Left ventricle myocardium inferior (tissue), 1 donor: ENCODE measurements at regions not wholly inside any gene's neighbourhood (a gene's known extent, or its start where the extent isn't known, plus 50 kb on each side); places are given as distances from the start of the nearest gene placed in this dataset.

ENCODE experiments used
- DNase-seq: peaks from one replicate; pipeline ENCODE4 v3.0.0-alpha.2; 2020
- H3K27ac ChIP-seq: fragments of 200-600 bp; replicated peaks from 2 replicates; pipeline ENCODE4 v1.8.0; 2021
- H3K27me3 ChIP-seq: fragments of 200-600 bp; 2 replicates; pipeline ENCODE4 v1.8.0; 2021; ENCODE audit warnings: low read depth
- H3K36me3 ChIP-seq: fragments of 200-600 bp; 2 replicates; pipeline ENCODE4 v1.8.0; 2021
- H3K4me1 ChIP-seq: fragments of 200-600 bp; 2 replicates; pipeline ENCODE4 v1.8.0; 2021
- H3K4me3 ChIP-seq: fragments of 200-600 bp; 2 replicates; pipeline ENCODE4 v1.8.0; 2021; ENCODE audit warnings: mild to moderate bottlenecking, moderate library complexity
- H3K9me3 ChIP-seq: fragments of 200-600 bp; replicated peaks from 2 replicates; pipeline ENCODE4 v1.8.0; 2021
- CTCF ChIP-seq: fragments of 200-600 bp; IDR thresholded peaks from 2 replicates; pipeline ENCODE4 v1.8.0; 2021; ENCODE audit warnings: antibody characterized with exemption, mild to moderate bottlenecking, borderline replicate concordance
- intact Hi-C: fragments of 100-400 bp; cut with micrococcal nuclease; formaldehyde crosslinking; loops from one replicate; pipeline ENCODE4 v1.11.0; 2022
- donor health status: DM: no; HTN: yes; CAD: no; lungs with severe emphysema.

- H3K27me3 ChIP-seq, result peaks cover 68% of the 10 kb centered on the region
- H3K4me3 ChIP-seq, result no peak overlapping the region
- TF ChIP-seq CTCF, result no peak
- H3K27ac ChIP-seq, result no peak overlapping the region
- peaks cover 1% of the 10 kb centered on the region for H3K9me3 ChIP-seq
- intact Hi-C loops, result no loop called here
- DNase-seq, result no peak
- H3K36me3 ChIP-seq, result no peaks in the 10 kb centered on the region
- no peaks in the 10 kb centered on the region for H3K4me1 ChIP-seq
These were observed 406.1 kb downstream of the TCERG1L start for GRCh38 chr10:130905386-130905785.

- Histone ChIP-seq H3K27me3 (peaks cover 65% of the 10 kb centered on the region), H3K4me1 (no peaks in the 10 kb centered on the region), H3K4me3 (no peak overlapping the region), H3K27ac (no peak overlapping the region), H3K36me3 (no peaks in the 10 kb centered on the region), H3K9me3 (peaks cover 7% of the 10 kb centered on the region)
- no peak for TF ChIP-seq CTCF
- intact Hi-C loops, result no loop called here
- DNase-seq, result no peak
These were observed 405.6 kb downstream of the TCERG1L start for GRCh38 chr10:130905921-130906320.

DNA sequence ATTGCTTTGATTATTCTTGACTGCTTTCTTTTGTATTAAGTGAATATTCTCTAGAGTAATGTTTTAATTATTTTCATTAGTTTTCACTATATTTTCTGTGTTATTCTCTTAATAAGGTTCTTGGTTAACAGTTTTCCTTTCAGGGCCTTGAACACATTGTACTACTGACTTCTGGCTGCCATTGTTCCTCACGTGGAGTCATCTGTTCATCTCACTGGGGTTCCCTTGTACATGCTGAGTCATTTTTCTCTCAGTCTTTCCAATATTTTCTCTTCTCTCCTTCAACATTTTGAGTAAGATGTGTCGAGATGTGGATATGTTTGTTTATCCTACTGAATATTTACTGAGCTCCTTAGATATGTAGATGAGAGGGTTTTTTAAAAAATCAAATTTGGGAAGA lies 400.7 kb downstream of the TCERG1L start:
- Histone ChIP-seq H3K4me1 (no peaks in the 10 kb centered on the region), H3K36me3 (no peaks in the 10 kb centered on the region), H3K27me3 (peaks cover 58% of the 10 kb centered on the region), H3K27ac (no peak overlapping the region), H3K4me3 (no peak overlapping the region), H3K9me3 (peaks cover 24% of the 10 kb centered on the region)
- TF ChIP-seq CTCF, result no peak
- intact Hi-C loops, result no loop called here
- no peak for DNase-seq

- no peak for DNase-seq
- intact Hi-C loops, result no loop called here
- peaks cover 36% of the 10 kb centered on the region for H3K9me3 ChIP-seq
These were observed 397.7 kb downstream of the TCERG1L start for GRCh38 chr10:130913844-130914243.

DNA sequence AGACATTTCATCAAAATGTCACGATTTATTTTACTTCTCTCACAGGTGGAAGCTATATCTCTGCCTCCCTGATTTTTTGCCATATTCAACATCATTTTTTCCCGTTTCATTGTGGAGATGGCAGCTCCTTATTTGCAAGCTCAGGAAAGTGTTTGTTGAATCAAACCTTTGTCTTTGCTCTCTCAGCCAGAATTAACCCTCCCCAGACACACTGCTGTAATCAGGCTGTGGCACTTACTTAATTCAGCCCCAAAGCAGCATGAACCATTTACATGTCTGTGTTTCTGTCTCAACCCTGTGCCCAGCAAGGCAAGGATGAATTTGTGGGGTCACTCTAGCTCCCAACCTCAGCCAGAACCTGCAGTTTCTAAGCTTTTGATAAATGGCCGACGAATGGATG lies 397.2 kb downstream of the TCERG1L start:
- H3K4me1 ChIP-seq, result no peaks in the 10 kb centered on the region
- H3K36me3 ChIP-seq, result no peaks in the 10 kb centered on the region
- TF ChIP-seq CTCF, result no peak
- H3K9me3 ChIP-seq, result peaks cover 36% of the 10 kb centered on the region
- intact Hi-C loops, result no loop called here
- H3K4me3 ChIP-seq, result no peak overlapping the region
- H3K27me3 ChIP-seq, result peaks cover 38% of the 10 kb centered on the region
- no peak for DNase-seq
- H3K27ac ChIP-seq, result no peak overlapping the region

More at GRCh38 chr10:130913844-130914243, 397.7 kb downstream of the TCERG1L start:
- no peak for TF ChIP-seq CTCF
- H3K4me3 ChIP-seq, result no peak overlapping the region
- H3K4me1 ChIP-seq, result no peaks in the 10 kb centered on the region
- no peaks in the 10 kb centered on the region for H3K36me3 ChIP-seq
- no peak overlapping the region for H3K27ac ChIP-seq
- peaks cover 41% of the 10 kb centered on the region for H3K27me3 ChIP-seq

DNA sequence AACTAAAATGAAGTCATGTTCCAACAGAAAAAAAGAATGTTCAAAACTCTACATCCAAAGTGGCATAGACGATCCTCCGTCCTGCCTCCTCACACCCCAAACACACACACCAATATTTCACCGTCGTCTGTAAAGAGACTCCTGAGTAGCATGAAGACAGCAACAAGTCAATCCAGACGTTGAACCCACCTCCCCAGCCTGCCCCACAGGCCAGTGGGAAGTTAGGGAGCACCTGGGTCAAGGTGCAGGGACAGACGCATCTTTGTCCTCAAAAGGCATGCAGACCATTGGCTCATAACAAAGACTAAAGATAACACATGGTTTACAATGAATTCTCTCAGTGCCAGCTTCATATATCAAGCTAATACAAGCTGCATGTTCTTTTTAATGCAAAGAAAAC lies 396.5 kb downstream of the TCERG1L start:
- Histone ChIP-seq H3K36me3 (no peaks in the 10 kb centered on the region), H3K27me3 (peaks cover 38% of the 10 kb centered on the region), H3K27ac (no peak overlapping the region), H3K9me3 (peaks cover 36% of the 10 kb centered on the region), H3K4me1 (no peaks in the 10 kb centered on the region), H3K4me3 (no peak overlapping the region)
- DNase-seq, result no peak
- intact Hi-C loops, result no loop called here
- TF ChIP-seq CTCF, result no peak
